ENCODE measurements at regions not wholly inside any gene's neighbourhood (a gene's known extent, or its start where the extent isn't known, plus 50 kb on each side); places are given as distances from the start of the nearest gene placed in this dataset.

- WGBS, 2 donors: 43 to 46% methylated on average over 3 of the region's 3 CpGs
- H3K27ac ChIP-seq (ENCODE audit: low read depth in 2 of 2, low read length in 1 of 2): no peak overlapping the region
- no peaks in the 10 kb centered on the region for H3K4me1 ChIP-seq (ENCODE audit: control insufficient read depth in 2 of 2, insufficient read depth in 2 of 2, low read length in 1 of 2)
- H3K9me3 ChIP-seq (ENCODE audit: control insufficient read depth in 2 of 2, insufficient read depth in 1 of 2, low read depth in 1 of 2, low read length in 1 of 2): peaks cover 0 to 10% of the 10 kb centered on the region in 2 donors
- no peaks in the 10 kb centered on the region for H3K27me3 ChIP-seq (ENCODE audit: control insufficient read depth in 1 of 2, insufficient read depth in 2 of 2, low read length in 2 of 2)
- H3K36me3 ChIP-seq (ENCODE audit: control insufficient read depth in 2 of 2, insufficient read depth in 2 of 2, low read length in 1 of 2): no peaks in the 10 kb centered on the region
- H3K4me3 ChIP-seq (ENCODE audit: low read depth in 1 of 2, low read length in 2 of 2): no peak overlapping the region
These were observed 967.8 kb downstream of the TMEM121 start for GRCh38 chr14:106493962-106494823.

- no peaks in the 10 kb centered on the region for H3K27me3 ChIP-seq (ENCODE audit: control insufficient read depth in 1 of 2, insufficient read depth in 2 of 2, low read length in 2 of 2)
- no peaks in the 10 kb centered on the region for H3K36me3 ChIP-seq (ENCODE audit: control insufficient read depth in 2 of 2, insufficient read depth in 2 of 2, low read length in 1 of 2)
- H3K9me3 ChIP-seq (ENCODE audit: control insufficient read depth in 2 of 2, insufficient read depth in 1 of 2, low read depth in 1 of 2, low read length in 1 of 2): no peaks in the 10 kb centered on the region
- 18 to 33% methylated on average over 1 of the region's 1 CpG for WGBS, 2 donors
- no peak overlapping the region for H3K4me3 ChIP-seq (ENCODE audit: low read depth in 1 of 2, low read length in 2 of 2)
- H3K4me1 ChIP-seq (ENCODE audit: control insufficient read depth in 2 of 2, insufficient read depth in 2 of 2, low read length in 1 of 2): no peaks in the 10 kb centered on the region
- no peak overlapping the region for H3K27ac ChIP-seq (ENCODE audit: low read depth in 2 of 2, low read length in 1 of 2)
These were observed 974.2 kb downstream of the TMEM121 start for GRCh38 chr14:106500571-106500970.

- Histone ChIP-seq H3K36me3 (ENCODE audit: control insufficient read depth in 2 of 2, insufficient read depth in 2 of 2, low read length in 1 of 2) (no peaks in the 10 kb centered on the region), H3K4me3 (ENCODE audit: low read depth in 1 of 2, low read length in 2 of 2) (no peak overlapping the region), H3K27me3 (ENCODE audit: control insufficient read depth in 1 of 2, insufficient read depth in 2 of 2, low read length in 2 of 2) (no peaks in the 10 kb centered on the region), H3K9me3 (ENCODE audit: control insufficient read depth in 2 of 2, insufficient read depth in 1 of 2, low read depth in 1 of 2, low read length in 1 of 2) (no peaks in the 10 kb centered on the region), H3K27ac (ENCODE audit: low read depth in 2 of 2, low read length in 1 of 2) (no peak overlapping the region), H3K4me1 (ENCODE audit: control insufficient read depth in 2 of 2, insufficient read depth in 2 of 2, low read length in 1 of 2) (no peaks in the 10 kb centered on the region)
These were observed 975.5 kb downstream of the TMEM121 start for GRCh38 chr14:106501898-106502297.

- no peak overlapping the region for H3K4me3 ChIP-seq (ENCODE audit: low read depth in 1 of 2, low read length in 2 of 2)
- no peaks in the 10 kb centered on the region for H3K4me1 ChIP-seq (ENCODE audit: control insufficient read depth in 2 of 2, insufficient read depth in 2 of 2, low read length in 1 of 2)
- no peaks in the 10 kb centered on the region for H3K36me3 ChIP-seq (ENCODE audit: control insufficient read depth in 2 of 2, insufficient read depth in 2 of 2, low read length in 1 of 2)
- WGBS, 2 donors: 21 to 32% methylated on average over 1 of the region's 1 CpG
- H3K27ac ChIP-seq (ENCODE audit: low read depth in 2 of 2, low read length in 1 of 2): no peak overlapping the region
- no peaks in the 10 kb centered on the region for H3K27me3 ChIP-seq (ENCODE audit: control insufficient read depth in 1 of 2, insufficient read depth in 2 of 2, low read length in 2 of 2)
- H3K9me3 ChIP-seq (ENCODE audit: control insufficient read depth in 2 of 2, insufficient read depth in 1 of 2, low read depth in 1 of 2, low read length in 1 of 2): no peaks in the 10 kb centered on the region
These were observed 979.0 kb downstream of the TMEM121 start for GRCh38 chr14:106505366-106505765.

- Histone ChIP-seq H3K27me3 (ENCODE audit: control insufficient read depth in 1 of 2, insufficient read depth in 2 of 2, low read length in 2 of 2) (no peaks in the 10 kb centered on the region), H3K4me3 (ENCODE audit: low read depth in 1 of 2, low read length in 2 of 2) (no peak overlapping the region), H3K36me3 (ENCODE audit: control insufficient read depth in 2 of 2, insufficient read depth in 2 of 2, low read length in 1 of 2) (no peaks in the 10 kb centered on the region), H3K4me1 (ENCODE audit: control insufficient read depth in 2 of 2, insufficient read depth in 2 of 2, low read length in 1 of 2) (no peaks in the 10 kb centered on the region), H3K27ac (ENCODE audit: low read depth in 2 of 2, low read length in 1 of 2) (no peak overlapping the region), H3K9me3 (ENCODE audit: control insufficient read depth in 2 of 2, insufficient read depth in 1 of 2, low read depth in 1 of 2, low read length in 1 of 2) (no peaks in the 10 kb centered on the region)
- 65 to 76% methylated on average over 8 of the region's 8 CpGs for WGBS, 2 donors
These were observed 980.5 kb downstream of the TMEM121 start for GRCh38 chr14:106506881-106507305.

- Histone ChIP-seq H3K27me3 (ENCODE audit: control insufficient read depth in 1 of 2, insufficient read depth in 2 of 2, low read length in 2 of 2) (no peaks in the 10 kb centered on the region), H3K4me1 (ENCODE audit: control insufficient read depth in 2 of 2, insufficient read depth in 2 of 2, low read length in 1 of 2) (no peaks in the 10 kb centered on the region), H3K4me3 (ENCODE audit: low read depth in 1 of 2, low read length in 2 of 2) (no peak overlapping the region), H3K9me3 (ENCODE audit: control insufficient read depth in 2 of 2, insufficient read depth in 1 of 2, low read depth in 1 of 2, low read length in 1 of 2) (no peaks in the 10 kb centered on the region), H3K27ac (ENCODE audit: low read depth in 2 of 2, low read length in 1 of 2) (peak overlapping the region in 1 of 2 donors; percentile 10), H3K36me3 (ENCODE audit: control insufficient read depth in 2 of 2, insufficient read depth in 2 of 2, low read length in 1 of 2) (no peaks in the 10 kb centered on the region)
- 57 to 58% methylated on average over 3 of the region's 3 CpGs for WGBS, 2 donors
These were observed 981.0 kb downstream of the TMEM121 start for GRCh38 chr14:106507354-106507753.

GRCh38 chr14:106508216-106508615, 981.8 kb downstream of the TMEM121 start:
- Histone ChIP-seq H3K4me3 (ENCODE audit: low read depth in 1 of 2, low read length in 2 of 2) (no peak overlapping the region), H3K27ac (ENCODE audit: low read depth in 2 of 2, low read length in 1 of 2) (no peak overlapping the region)

GRCh38 chr14:106509176-106509575, 982.8 kb downstream of the TMEM121 start:
- Histone ChIP-seq H3K36me3 (ENCODE audit: control insufficient read depth in 2 of 2, insufficient read depth in 2 of 2, low read length in 1 of 2) (no peaks in the 10 kb centered on the region), H3K4me1 (ENCODE audit: control insufficient read depth in 2 of 2, insufficient read depth in 2 of 2, low read length in 1 of 2) (no peaks in the 10 kb centered on the region), H3K4me3 (ENCODE audit: low read depth in 1 of 2, low read length in 2 of 2) (no peak overlapping the region), H3K27me3 (ENCODE audit: control insufficient read depth in 1 of 2, insufficient read depth in 2 of 2, low read length in 2 of 2) (no peaks in the 10 kb centered on the region), H3K27ac (ENCODE audit: low read depth in 2 of 2, low read length in 1 of 2) (no peak overlapping the region), H3K9me3 (ENCODE audit: control insufficient read depth in 2 of 2, insufficient read depth in 1 of 2, low read depth in 1 of 2, low read length in 1 of 2) (no peaks in the 10 kb centered on the region)
- 45 to 58% methylated on average over 2 of the region's 2 CpGs for WGBS, 2 donors

More at GRCh38 chr14:106508216-106508615, 981.8 kb downstream of the TMEM121 start:
- Histone ChIP-seq H3K27me3 (ENCODE audit: control insufficient read depth in 1 of 2, insufficient read depth in 2 of 2, low read length in 2 of 2) (no peaks in the 10 kb centered on the region), H3K9me3 (ENCODE audit: control insufficient read depth in 2 of 2, insufficient read depth in 1 of 2, low read depth in 1 of 2, low read length in 1 of 2) (no peaks in the 10 kb centered on the region), H3K4me1 (ENCODE audit: control insufficient read depth in 2 of 2, insufficient read depth in 2 of 2, low read length in 1 of 2) (no peaks in the 10 kb centered on the region), H3K36me3 (ENCODE audit: control insufficient read depth in 2 of 2, insufficient read depth in 2 of 2, low read length in 1 of 2) (no peaks in the 10 kb centered on the region)
- 29 to 56% methylated on average over 3 of the region's 3 CpGs for WGBS, 2 donors

- 64 to 65% methylated on average over 3 of the region's 3 CpGs for WGBS, 2 donors
- H3K27me3 ChIP-seq (ENCODE audit: control insufficient read depth in 1 of 2, insufficient read depth in 2 of 2, low read length in 2 of 2): no peaks in the 10 kb centered on the region
These were observed 983.4 kb downstream of the TMEM121 start for GRCh38 chr14:106509807-106510206.

More at GRCh38 chr14:106509807-106510206, 983.4 kb downstream of the TMEM121 start:
- H3K9me3 ChIP-seq (ENCODE audit: control insufficient read depth in 2 of 2, insufficient read depth in 1 of 2, low read depth in 1 of 2, low read length in 1 of 2): no peaks in the 10 kb centered on the region
- H3K4me3 ChIP-seq (ENCODE audit: low read depth in 1 of 2, low read length in 2 of 2): no peak overlapping the region
- H3K4me1 ChIP-seq (ENCODE audit: control insufficient read depth in 2 of 2, insufficient read depth in 2 of 2, low read length in 1 of 2): no peaks in the 10 kb centered on the region
- H3K27ac ChIP-seq (ENCODE audit: low read depth in 2 of 2, low read length in 1 of 2): no peak overlapping the region
- H3K36me3 ChIP-seq (ENCODE audit: control insufficient read depth in 2 of 2, insufficient read depth in 2 of 2, low read length in 1 of 2): no peaks in the 10 kb centered on the region
